ENCODE measurements at regions not wholly inside any gene's neighbourhood (a gene's known extent, or its start where the extent isn't known, plus 50 kb on each side); places are given as distances from the start of the nearest gene placed in this dataset.
A peak's percentile ranks its signal among the peaks of the same experiment; 100 is the strongest.

DNA sequence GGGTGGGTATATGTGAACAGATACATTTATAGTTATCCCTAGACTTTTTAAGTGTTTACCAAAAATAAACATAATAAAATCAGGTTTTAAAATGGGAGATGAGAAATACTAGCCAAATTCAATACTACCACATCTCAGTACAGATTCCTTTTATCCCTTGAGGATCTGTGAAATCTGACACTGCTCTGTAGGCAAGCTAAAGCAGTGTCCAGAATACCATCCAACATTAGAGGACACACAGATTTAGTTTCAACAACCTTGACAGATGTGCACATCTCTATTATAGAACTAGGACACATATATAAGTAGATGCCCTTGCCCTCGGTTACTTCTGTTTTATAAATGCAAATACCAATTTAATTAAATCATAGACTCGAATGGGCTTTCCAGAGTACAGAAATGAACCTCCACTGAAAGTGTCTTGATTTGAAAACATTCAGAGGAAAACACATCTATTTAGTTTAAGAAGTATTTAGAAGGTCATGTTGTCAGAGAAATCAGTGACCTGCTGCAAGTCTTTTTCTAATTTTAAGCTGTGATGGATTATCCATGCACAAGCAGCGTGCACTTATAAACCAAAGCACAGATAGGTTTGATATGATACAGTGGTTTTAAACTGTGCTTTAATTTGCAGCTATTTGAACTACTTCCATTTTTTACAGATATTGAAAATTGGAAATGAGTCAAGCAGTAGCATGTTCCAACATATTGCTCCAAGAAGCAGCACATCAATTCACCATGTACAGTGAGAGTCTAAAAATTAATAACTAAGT, 156.3 kb upstream of the EPHA7 start:
- TF ChIP-seq CTCF (IDR thresholded peaks at IDR 0.05; ENCODE audit: borderline replicate concordance, extremely low read depth, insufficient read depth) = no peak
- no peak overlapping the region for H3K27ac ChIP-seq (ENCODE audit: low read depth in 2 of 2, low read length in 2 of 2)
- FAIRE-seq = no peak
- DNase-seq = peak in 2 of 5 donors; percentile 21 to 25
- H3K4me3 ChIP-seq (ENCODE audit: low read length in 3 of 3) = no peak overlapping the region
- H3K4me1 ChIP-seq (ENCODE audit: control insufficient read depth in 2 of 3, insufficient read depth in 2 of 3, low read depth in 1 of 3, low read length in 3 of 3) = peaks cover 0 to 4% (median 0%) of the 10 kb centered on the region in 3 donors
- H3K27me3 ChIP-seq (ENCODE audit: control insufficient read depth, insufficient read depth, low read length) = no peaks in the 10 kb centered on the region
- no peaks in the 10 kb centered on the region for H3K36me3 ChIP-seq (ENCODE audit: control insufficient read depth in 2 of 3, insufficient read depth in 3 of 3, low read length in 3 of 3)
- no peak overlapping the region for H3K9ac ChIP-seq (ENCODE audit: low read length in 3 of 3)
- H3K9me3 ChIP-seq (ENCODE audit: control insufficient read depth in 2 of 3, insufficient read depth in 1 of 3, low read length in 3 of 3) = no peaks in the 10 kb centered on the region
- intact Hi-C loops (cut with DNase I) = no loop called here

DNA sequence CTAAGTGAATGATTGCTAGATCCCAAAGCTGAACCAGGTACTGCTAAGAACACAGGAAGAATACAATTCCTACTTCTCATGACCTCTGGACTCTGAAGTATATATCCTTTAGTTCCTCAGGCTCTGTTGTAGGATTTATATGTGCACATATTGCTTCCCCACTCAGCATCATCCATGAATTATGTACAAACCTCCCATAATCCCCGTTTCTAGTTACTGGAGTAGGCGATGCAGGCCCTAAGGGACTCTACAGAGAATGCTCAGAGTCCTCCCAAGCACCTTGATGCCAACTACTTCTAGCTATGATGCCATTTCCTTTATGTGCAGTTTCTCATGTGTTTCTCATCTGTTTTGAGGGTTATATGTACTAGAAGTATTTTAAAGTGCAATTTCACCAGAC, 154.9 kb upstream of the EPHA7 start:
- FAIRE-seq = no peak
- intact Hi-C loops (cut with DNase I) = no loop called here
- no peak for DNase-seq

DNA sequence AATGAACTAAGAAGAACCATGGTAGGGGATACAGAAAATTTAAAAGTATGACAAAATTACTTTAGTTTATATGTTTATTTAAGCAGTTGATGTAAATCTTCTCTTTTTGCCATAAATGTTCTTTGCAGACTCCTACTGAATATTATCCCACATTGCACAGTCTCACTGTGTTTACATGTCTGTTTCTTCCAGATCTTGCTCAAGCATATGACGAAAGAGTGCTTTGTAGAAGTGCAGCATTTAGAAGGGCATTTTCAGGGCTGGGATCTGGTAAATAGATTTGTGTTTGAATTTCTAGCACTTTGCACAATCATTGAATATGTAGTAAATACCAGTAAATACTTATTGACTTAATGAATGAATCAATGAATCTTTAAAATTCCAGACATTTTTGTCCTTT, 152.0 kb upstream of the EPHA7 start:
- TF ChIP-seq CTCF (IDR thresholded peaks at IDR 0.05; ENCODE audit: borderline replicate concordance, extremely low read depth, insufficient read depth) = no peak
- Histone ChIP-seq H3K27ac (ENCODE audit: low read depth in 2 of 2, low read length in 2 of 2) (no peak overlapping the region), H3K9me3 (ENCODE audit: control insufficient read depth in 2 of 3, insufficient read depth in 1 of 3, low read length in 3 of 3) (no peaks in the 10 kb centered on the region), H3K4me3 (ENCODE audit: low read length in 3 of 3) (no peak overlapping the region), H3K4me1 (ENCODE audit: control insufficient read depth in 2 of 3, insufficient read depth in 2 of 3, low read depth in 1 of 3, low read length in 3 of 3) (peaks cover 0 to 4% (median 0%) of the 10 kb centered on the region in 3 donors), H3K9ac (ENCODE audit: low read length in 3 of 3) (no peak overlapping the region), H3K27me3 (ENCODE audit: control insufficient read depth, insufficient read depth, low read length) (no peaks in the 10 kb centered on the region), H3K36me3 (ENCODE audit: control insufficient read depth in 2 of 3, insufficient read depth in 3 of 3, low read length in 3 of 3) (no peaks in the 10 kb centered on the region)
- DNase-seq = no peak
- intact Hi-C loops (cut with DNase I) = no loop called here
- FAIRE-seq = no peak

More for the DNA sequence above, 154.9 kb upstream of the EPHA7 start:
- Histone ChIP-seq H3K9ac (ENCODE audit: low read length in 3 of 3) (no peak overlapping the region), H3K27me3 (ENCODE audit: control insufficient read depth, insufficient read depth, low read length) (no peaks in the 10 kb centered on the region), H3K36me3 (ENCODE audit: control insufficient read depth in 2 of 3, insufficient read depth in 3 of 3, low read length in 3 of 3) (no peaks in the 10 kb centered on the region), H3K4me3 (ENCODE audit: low read length in 3 of 3) (no peak overlapping the region), H3K27ac (ENCODE audit: low read depth in 2 of 2, low read length in 2 of 2) (no peak overlapping the region), H3K9me3 (ENCODE audit: control insufficient read depth in 2 of 3, insufficient read depth in 1 of 3, low read length in 3 of 3) (no peaks in the 10 kb centered on the region), H3K4me1 (ENCODE audit: control insufficient read depth in 2 of 3, insufficient read depth in 2 of 3, low read depth in 1 of 3, low read length in 3 of 3) (peaks cover 0 to 4% (median 0%) of the 10 kb centered on the region in 3 donors)
- no peak for TF ChIP-seq CTCF (IDR thresholded peaks at IDR 0.05; ENCODE audit: borderline replicate concordance, extremely low read depth, insufficient read depth)

Measured in kidney (tissue), 13 donors.